Neural progenitor cell (in vitro differentiated cells): ENCODE measurements at regions not wholly inside any gene's neighbourhood (a gene's known extent, or its start where the extent isn't known, plus 50 kb on each side); places are given as distances from the start of the nearest gene placed in this dataset.

Experiments used
- DNase-seq: peaks from one replicate; pipeline ENCODE4 v3.0.0-alpha.2; 2016; ENCODE audit warnings: low spot score
- H2AFZ ChIP-seq: fragments of 200-600 bp; sonication (generic); replicated peaks from 2 replicates; pipeline ENCODE4 v1.6.1; 2016; ENCODE audit warnings: antibody characterized with exemption
- H3F3A ChIP-seq: fragments of 200-600 bp; sonication (generic); 2 replicates; pipeline ENCODE4 v1.6.1; 2016; ENCODE audit warnings: antibody characterized with exemption, low read depth
- H3K27ac ChIP-seq: fragments of 200-600 bp; sonication (generic); 2 replicates; pipeline ENCODE4 v1.5.1; 2016; ENCODE audit warnings: mild to moderate bottlenecking
- H3K27me3 ChIP-seq: fragments of 200-600 bp; sonication (generic); 2 replicates; pipeline ENCODE4 v1.6.1; 2016; ENCODE audit warnings: mild to moderate bottlenecking, moderate library complexity
- H3K36me3 ChIP-seq: fragments of 200-600 bp; sonication (generic); 2 replicates; pipeline ENCODE4 v1.5.1; 2016
- H3K4me1 ChIP-seq: fragments of 200-600 bp; sonication (generic); 2 replicates; pipeline ENCODE4 v1.6.1; 2016; ENCODE audit warnings: mixed run types
- H3K4me2 ChIP-seq: fragments of 200-600 bp; sonication (generic); 2 replicates; pipeline ENCODE4 v1.6.1; 2016
- H3K4me3 ChIP-seq: fragments of 200-600 bp; sonication (generic); 2 replicates; pipeline ENCODE4 v1.5.1; 2016
- H3K79me2 ChIP-seq: fragments of 200-600 bp; sonication (generic); 2 replicates; pipeline ENCODE4 v1.6.1; 2016; ENCODE audit warnings: low read depth
- H3K9ac ChIP-seq: fragments of 200-600 bp; sonication (generic); 2 replicates; pipeline ENCODE4 v1.6.1; 2016
- H3K9me3 ChIP-seq: fragments of 200-600 bp; sonication (generic); 2 replicates; pipeline ENCODE4 v1.5.1; 2016; ENCODE audit warnings: low read depth
- H4K20me1 ChIP-seq: fragments of 200-600 bp; sonication (generic); 2 replicates; pipeline ENCODE4 v1.6.1; 2016; ENCODE audit warnings: low read depth
- H3K27ac Mint-ChIP-seq: 3 replicates; pipeline ENCODE4 v1.8.0; 2021; ENCODE audit warnings: mixed read lengths
- H3K27me3 Mint-ChIP-seq: 2 replicates; pipeline ENCODE4 v1.8.0; 2022; ENCODE audit warnings: low read depth, mild to moderate bottlenecking, inconsistent platforms, moderate library complexity, mixed read lengths; ENCODE audit not compliant: insufficient read depth
- H3K36me3 Mint-ChIP-seq: 3 replicates; pipeline ENCODE4 v1.8.0; 2021; ENCODE audit warnings: mixed read lengths
- H3K4me1 Mint-ChIP-seq: 3 replicates; pipeline ENCODE4 v1.8.0; 2021; ENCODE audit warnings: mixed read lengths
- H3K4me3 Mint-ChIP-seq: 3 replicates; pipeline ENCODE4 v1.8.0; 2021; ENCODE audit warnings: mild to moderate bottlenecking, moderate library complexity, mixed read lengths
- H3K9me3 Mint-ChIP-seq: 3 replicates; pipeline ENCODE4 v1.8.0; 2020; ENCODE audit warnings: mixed read lengths
- CTCF ChIP-seq: fragments of 200-600 bp; sonication (generic); IDR thresholded peaks from 2 replicates; pipeline ENCODE4 v1.5.1; 2017; ENCODE audit warnings: antibody characterized with exemption, mild to moderate bottlenecking
- EZH2 ChIP-seq: fragments of 200-600 bp; sonication (generic); IDR thresholded peaks from 2 replicates; pipeline ENCODE4 v1.6.1; 2017; ENCODE audit warnings: antibody characterized with exemption, mild to moderate bottlenecking, moderate library complexity
- EZH2phosphoT487 ChIP-seq: fragments of 200-600 bp; sonication (generic); IDR thresholded peaks from 2 replicates; pipeline ENCODE4 v1.6.1; 2017; ENCODE audit warnings: antibody characterized with exemption

- Histone ChIP-seq H3F3A (no peaks in the 10 kb centered on the region), H3K4me3 (no peak overlapping the region), H3K4me1 (no peaks in the 10 kb centered on the region), H3K27ac (no peak overlapping the region), H3K79me2 (no peaks in the 10 kb centered on the region), H3K4me2 (no peak overlapping the region), H3K27me3 (no peaks in the 10 kb centered on the region), H4K20me1 (no peaks in the 10 kb centered on the region), H3K9me3 (no peaks in the 10 kb centered on the region), H2AFZ (no peak overlapping the region), H3K36me3 (no peaks in the 10 kb centered on the region), H3K9ac (no peak overlapping the region)
- no peak for TF ChIP-seq CTCF
- no peak for TF ChIP-seq EZH2phosphoT487
- TF ChIP-seq EZH2 = no peak
- no peak for DNase-seq
- Mint-ChIP-seq H3K4me1 (peaks cover 4% of the 10 kb centered on the region), H3K36me3 (no peaks in the 10 kb centered on the region), H3K27me3 (no peaks in the 10 kb centered on the region), H3K4me3 (no peak overlapping the region), H3K27ac (no peak overlapping the region), H3K9me3 (peaks cover 2% of the 10 kb centered on the region)
Observed at GRCh38 chr2:58794916-58795315, 553.8 kb upstream of the FANCL start.

- Mint-ChIP-seq H3K4me1 (peaks cover 4% of the 10 kb centered on the region), H3K36me3 (no peaks in the 10 kb centered on the region), H3K27ac (no peak overlapping the region), H3K27me3 (no peaks in the 10 kb centered on the region), H3K4me3 (no peak overlapping the region), H3K9me3 (peaks cover 2% of the 10 kb centered on the region)
- H3F3A ChIP-seq = no peaks in the 10 kb centered on the region
- H3K79me2 ChIP-seq = no peaks in the 10 kb centered on the region
- no peak overlapping the region for H3K4me2 ChIP-seq
- no peaks in the 10 kb centered on the region for H3K36me3 ChIP-seq
- no peak overlapping the region for H3K27ac ChIP-seq
- H2AFZ ChIP-seq = no peak overlapping the region
- no peaks in the 10 kb centered on the region for H3K4me1 ChIP-seq
- H3K9me3 ChIP-seq = no peaks in the 10 kb centered on the region
- H3K9ac ChIP-seq = no peak overlapping the region
- no peak for TF ChIP-seq EZH2phosphoT487
- TF ChIP-seq EZH2 = no peak
- no peaks in the 10 kb centered on the region for H3K27me3 ChIP-seq
- no peak overlapping the region for H3K4me3 ChIP-seq
- DNase-seq = no peak
- no peaks in the 10 kb centered on the region for H4K20me1 ChIP-seq
Observed at GRCh38 chr2:58794103-58794502, 553.0 kb upstream of the FANCL start.

- Histone ChIP-seq H4K20me1 (no peaks in the 10 kb centered on the region), H3K4me3 (no peak overlapping the region), H3K4me2 (no peak overlapping the region), H3K4me1 (no peaks in the 10 kb centered on the region), H3K9ac (no peak overlapping the region), H3K36me3 (no peaks in the 10 kb centered on the region), H3K9me3 (no peaks in the 10 kb centered on the region), H3K27me3 (no peaks in the 10 kb centered on the region), H3K27ac (no peak overlapping the region), H3F3A (no peaks in the 10 kb centered on the region), H2AFZ (no peak overlapping the region), H3K79me2 (no peaks in the 10 kb centered on the region)
- TF ChIP-seq EZH2 (no peak), EZH2phosphoT487 (no peak), CTCF (no peak)
- Mint-ChIP-seq H3K36me3 (no peaks in the 10 kb centered on the region), H3K27ac (no peak overlapping the region), H3K4me3 (no peak overlapping the region), H3K27me3 (no peaks in the 10 kb centered on the region), H3K4me1 (no peaks in the 10 kb centered on the region), H3K9me3 (peaks cover 2% of the 10 kb centered on the region)
- no peak for DNase-seq
Observed at GRCh38 chr2:58788402-58788801, 547.3 kb upstream of the FANCL start.

GRCh38 chr2:58770846-58771245 lies 529.7 kb upstream of the FANCL start:
- Mint-ChIP-seq H3K9me3 (no peaks in the 10 kb centered on the region), H3K27ac (no peak overlapping the region), H3K27me3 (peaks cover 5% of the 10 kb centered on the region), H3K36me3 (no peaks in the 10 kb centered on the region), H3K4me3 (no peak overlapping the region), H3K4me1 (peaks cover 47% of the 10 kb centered on the region)
- no peak for TF ChIP-seq EZH2
- TF ChIP-seq CTCF = no peak
- TF ChIP-seq EZH2phosphoT487 = no peak
- H3K9ac ChIP-seq = no peak overlapping the region
- H3K4me3 ChIP-seq = no peak overlapping the region
- H3K9me3 ChIP-seq = no peaks in the 10 kb centered on the region
- H3K4me2 ChIP-seq = no peak overlapping the region
- H3K27ac ChIP-seq = no peak overlapping the region
- DNase-seq = no peak
- H3K27me3 ChIP-seq = no peaks in the 10 kb centered on the region
- no peaks in the 10 kb centered on the region for H3K79me2 ChIP-seq
- no peaks in the 10 kb centered on the region for H3F3A ChIP-seq
- H2AFZ ChIP-seq = no peak overlapping the region
- H4K20me1 ChIP-seq = no peaks in the 10 kb centered on the region
- H3K36me3 ChIP-seq = no peaks in the 10 kb centered on the region
- peaks cover 17% of the 10 kb centered on the region for H3K4me1 ChIP-seq
